Ascending aorta (tissue), 2 donors: ENCODE measurements at regions not wholly inside any gene's neighbourhood (a gene's known extent, or its start where the extent isn't known, plus 50 kb on each side); places are given as distances from the start of the nearest gene placed in this dataset.

Source experiments
- DNase-seq, 2 donors: peaks; one replicate each; pipeline ENCODE4 v3.0.0-alpha.2; 2019; ENCODE audit warnings: low spot score in 2 of 2
- H3K27ac ChIP-seq, 2 donors: fragments of 200-600 bp; sonication (generic); one replicate each; pipeline ENCODE4 v1.5.1; 2016 to 2017; ENCODE audit warnings: mild to moderate bottlenecking in 1 of 2
- H3K27me3 ChIP-seq: fragments of 200-600 bp; sonication (generic); one replicate; pipeline ENCODE4 v1.5.1; 2017
- H3K36me3 ChIP-seq, 2 donors: fragments of 200-600 bp; sonication (generic); one replicate each; pipeline ENCODE4 v1.5.1; 2016
- H3K4me1 ChIP-seq, 2 donors: fragments of 200-600 bp; sonication (generic); one replicate each; pipeline ENCODE4 v1.5.1; 2016 to 2017; ENCODE audit warnings: mild to moderate bottlenecking in 1 of 2
- H3K4me3 ChIP-seq, 2 donors: fragments of 200-600 bp; sonication (generic); one replicate each; pipeline ENCODE4 v1.5.1; 2016 to 2017; ENCODE audit warnings: mild to moderate bottlenecking in 1 of 2
- H3K9me3 ChIP-seq, 2 donors: fragments of 200-600 bp; sonication (generic); one replicate each; pipeline ENCODE4 v1.5.1; 2016
- CTCF ChIP-seq, 3 experiments: fragments of 200-600 bp in 2 of 3; fragments of 450-650 bp in 1 of 3; sonication (generic) in 2 of 3; IDR thresholded peaks; one replicate each; pipeline ENCODE4 v1.5.1; 2016 to 2019; ENCODE audit warnings: antibody characterized with exemption in 3 of 3, mild to moderate bottlenecking in 1 of 3, moderate library complexity in 1 of 3
- intact Hi-C: fragments of 100-400 bp; cut with DNase I; formaldehyde crosslinking; loops from one replicate; pipeline ENCODE4 v1.15.1; 2023

GRCh38 chr1:25039229-25039628 is 109.2 kb upstream of the RUNX3 start:
- no peak overlapping the region for H3K4me3 ChIP-seq
- DNase-seq, result no peak
- no peaks in the 10 kb centered on the region for H3K4me1 ChIP-seq
- intact Hi-C loops, result no loop called here
- no peaks in the 10 kb centered on the region for H3K9me3 ChIP-seq
- no peaks in the 10 kb centered on the region for H3K27me3 ChIP-seq
- no peak overlapping the region for H3K27ac ChIP-seq
- no peaks in the 10 kb centered on the region for H3K36me3 ChIP-seq
- TF ChIP-seq CTCF (IDR thresholded peaks at IDR 0.05), result no peak

GRCh38 chr1:25038699-25039098 is 108.6 kb upstream of the RUNX3 start:
- no peak for TF ChIP-seq CTCF (IDR thresholded peaks at IDR 0.05)
- Histone ChIP-seq H3K4me1 (no peaks in the 10 kb centered on the region), H3K27me3 (no peaks in the 10 kb centered on the region), H3K27ac (no peak overlapping the region), H3K36me3 (no peaks in the 10 kb centered on the region), H3K4me3 (no peak overlapping the region), H3K9me3 (no peaks in the 10 kb centered on the region)
- intact Hi-C loops, result no loop called here
- no peak for DNase-seq

GRCh38 chr1:25037174-25038074 is 107.3 kb upstream of the RUNX3 start:
- peak; percentile 4 to 58 (median 36) for TF ChIP-seq CTCF (IDR thresholded peaks at IDR 0.05)
- intact Hi-C loops, result no loop called here
- DNase-seq, result no peak

GRCh38 chr1:25036117-25036546 is 106.1 kb upstream of the RUNX3 start:
- no peak for TF ChIP-seq CTCF (IDR thresholded peaks at IDR 0.05)
- Histone ChIP-seq H3K36me3 (no peaks in the 10 kb centered on the region), H3K4me1 (no peaks in the 10 kb centered on the region), H3K27ac (no peak overlapping the region), H3K27me3 (no peaks in the 10 kb centered on the region), H3K9me3 (no peaks in the 10 kb centered on the region), H3K4me3 (no peak overlapping the region)
- no peak for DNase-seq
- intact Hi-C loops, result no loop called here

More at GRCh38 chr1:25037174-25038074, 107.3 kb upstream of the RUNX3 start:
- Histone ChIP-seq H3K4me1 (no peaks in the 10 kb centered on the region), H3K36me3 (no peaks in the 10 kb centered on the region), H3K4me3 (no peak overlapping the region), H3K27me3 (no peaks in the 10 kb centered on the region), H3K27ac (no peak overlapping the region), H3K9me3 (no peaks in the 10 kb centered on the region)

- Histone ChIP-seq H3K36me3 (no peaks in the 10 kb centered on the region), H3K4me1 (no peaks in the 10 kb centered on the region), H3K27me3 (no peaks in the 10 kb centered on the region), H3K9me3 (no peaks in the 10 kb centered on the region), H3K4me3 (no peak overlapping the region), H3K27ac (no peak overlapping the region)
- DNase-seq, result no peak
- intact Hi-C loops, result no loop called here
- no peak for TF ChIP-seq CTCF (IDR thresholded peaks at IDR 0.05)
Measured at GRCh38 chr1:25035523-25036116, 105.5 kb upstream of the RUNX3 start.
